VCaP (cell line): ENCODE measurements at regions not wholly inside any gene's neighbourhood (a gene's known extent, or its start where the extent isn't known, plus 50 kb on each side); places are given as distances from the start of the nearest gene placed in this dataset.

Experiments
- H3K27ac ChIP-seq: fragments of 450-650 bp; 2 replicates; pipeline ENCODE4 v1.5.1; 2017
- TF ChIP-seq, protein P1 (sequence below): fragments of 450-650 bp; conservative IDR thresholded peaks from 2 replicates; pipeline ENCODE4 v1.5.1; 2017; ENCODE audit warnings: mild to moderate bottlenecking, moderate library complexity

DNA sequence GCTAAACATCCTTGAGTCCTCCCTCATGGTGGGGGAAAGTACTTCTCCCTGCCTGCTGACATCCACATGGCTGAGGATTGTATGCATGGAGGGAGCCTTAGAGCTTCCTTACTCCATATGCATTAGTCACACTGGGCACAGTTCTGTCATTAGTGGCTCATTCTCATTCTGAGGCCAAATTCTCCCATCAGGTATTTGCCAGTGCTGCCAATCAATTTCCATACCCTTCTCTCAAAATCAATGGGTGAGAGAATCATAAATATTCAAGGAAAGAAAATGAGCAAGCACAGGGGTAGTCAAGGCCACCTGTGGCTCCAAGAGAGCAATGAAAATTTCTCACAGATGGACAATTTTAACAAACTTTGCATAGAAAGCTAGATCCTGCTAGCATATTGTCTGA, 422.6 kb upstream of the SETBP1 start:
- H3K27ac ChIP-seq, result no peak overlapping the region
- TF ChIP-seq, protein P1, sequence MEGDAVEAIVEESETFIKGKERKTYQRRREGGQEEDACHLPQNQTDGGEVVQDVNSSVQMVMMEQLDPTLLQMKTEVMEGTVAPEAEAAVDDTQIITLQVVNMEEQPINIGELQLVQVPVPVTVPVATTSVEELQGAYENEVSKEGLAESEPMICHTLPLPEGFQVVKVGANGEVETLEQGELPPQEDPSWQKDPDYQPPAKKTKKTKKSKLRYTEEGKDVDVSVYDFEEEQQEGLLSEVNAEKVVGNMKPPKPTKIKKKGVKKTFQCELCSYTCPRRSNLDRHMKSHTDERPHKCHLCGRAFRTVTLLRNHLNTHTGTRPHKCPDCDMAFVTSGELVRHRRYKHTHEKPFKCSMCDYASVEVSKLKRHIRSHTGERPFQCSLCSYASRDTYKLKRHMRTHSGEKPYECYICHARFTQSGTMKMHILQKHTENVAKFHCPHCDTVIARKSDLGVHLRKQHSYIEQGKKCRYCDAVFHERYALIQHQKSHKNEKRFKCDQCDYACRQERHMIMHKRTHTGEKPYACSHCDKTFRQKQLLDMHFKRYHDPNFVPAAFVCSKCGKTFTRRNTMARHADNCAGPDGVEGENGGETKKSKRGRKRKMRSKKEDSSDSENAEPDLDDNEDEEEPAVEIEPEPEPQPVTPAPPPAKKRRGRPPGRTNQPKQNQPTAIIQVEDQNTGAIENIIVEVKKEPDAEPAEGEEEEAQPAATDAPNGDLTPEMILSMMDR, result no peak

DNA sequence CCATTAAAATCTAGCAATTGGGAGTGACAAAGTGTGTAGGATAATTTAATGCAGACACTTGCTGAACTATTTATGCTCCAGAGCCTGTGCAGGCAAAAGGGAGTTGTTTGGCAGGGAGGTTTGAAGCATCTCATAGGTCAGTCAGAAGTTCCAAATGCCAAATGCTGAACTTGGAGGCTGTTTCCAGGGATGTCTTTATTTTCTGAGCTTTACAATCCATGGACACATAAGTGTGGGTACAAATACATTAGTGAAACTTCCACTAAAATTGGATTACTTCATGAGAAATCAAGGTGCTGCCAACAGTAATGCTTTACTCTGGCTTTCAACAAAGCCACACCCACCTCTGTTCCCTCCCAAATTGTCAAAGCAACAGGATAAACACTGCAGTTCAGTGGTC, 422.1 kb upstream of the SETBP1 start:
- H3K27ac ChIP-seq, result no peak overlapping the region
- TF ChIP-seq, protein P1, result no peak

DNA sequence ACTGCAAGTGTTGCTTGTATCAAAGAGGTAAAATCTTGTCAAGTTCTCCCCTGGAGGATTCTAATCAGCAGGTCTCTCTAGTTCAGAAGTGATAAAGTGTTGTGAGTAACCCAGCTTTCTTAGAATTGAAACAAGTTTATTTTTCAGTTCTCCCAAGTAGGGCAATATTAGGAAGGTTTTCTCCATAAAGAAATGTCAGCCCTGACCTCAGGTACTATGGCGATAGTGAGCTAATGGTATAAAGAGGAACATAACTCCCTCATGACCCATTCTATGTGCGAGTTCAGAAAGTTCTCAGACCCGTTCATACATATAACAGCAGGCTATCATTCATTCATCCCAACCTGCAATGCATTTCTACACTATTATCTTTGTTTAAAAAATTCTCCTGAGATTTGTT, 421.1 kb upstream of the SETBP1 start:
- no peak overlapping the region for H3K27ac ChIP-seq
- TF ChIP-seq, protein P1, result no peak

DNA sequence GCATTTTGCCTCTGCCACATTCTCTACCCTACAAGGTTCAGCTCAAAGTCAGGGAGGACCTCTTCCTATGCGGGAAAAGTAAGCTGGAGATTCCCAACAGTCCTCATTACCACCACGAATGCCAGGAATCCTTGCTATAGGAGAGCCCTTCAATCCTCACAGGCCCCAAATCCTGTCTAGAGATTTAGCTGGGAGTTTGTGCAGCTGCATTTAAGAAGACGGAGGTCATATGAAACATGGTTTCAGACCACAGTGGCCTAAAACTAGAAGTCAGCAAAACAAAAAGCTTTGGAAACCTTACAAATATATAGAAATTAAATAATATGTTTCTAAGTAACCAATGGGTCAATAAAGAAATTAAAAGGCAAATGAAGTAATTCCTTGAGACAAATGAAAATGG, 415.3 kb upstream of the SETBP1 start:
- H3K27ac ChIP-seq, result no peak overlapping the region
- TF ChIP-seq, protein P1, result no peak

DNA sequence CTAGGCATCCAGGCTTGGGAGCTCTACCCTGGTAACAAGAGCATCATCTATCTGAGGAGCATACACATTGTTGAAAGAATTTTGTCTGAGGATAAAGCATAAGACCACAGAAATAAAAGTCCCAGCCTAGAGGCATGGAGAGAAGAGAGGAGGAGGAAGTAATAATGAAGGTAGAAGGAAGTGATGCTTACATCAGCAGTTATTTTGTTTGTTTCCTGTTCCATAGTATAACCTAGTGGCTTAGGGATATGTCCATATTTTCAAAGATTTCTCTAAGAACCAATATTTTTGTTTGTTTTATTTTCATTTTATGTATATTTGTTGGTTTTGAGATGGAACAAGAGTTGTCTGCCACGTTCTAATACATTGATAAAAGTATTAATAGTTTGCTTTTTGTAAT, 407.4 kb upstream of the SETBP1 start:
- no peak overlapping the region for H3K27ac ChIP-seq
- TF ChIP-seq, protein P1, result no peak

DNA sequence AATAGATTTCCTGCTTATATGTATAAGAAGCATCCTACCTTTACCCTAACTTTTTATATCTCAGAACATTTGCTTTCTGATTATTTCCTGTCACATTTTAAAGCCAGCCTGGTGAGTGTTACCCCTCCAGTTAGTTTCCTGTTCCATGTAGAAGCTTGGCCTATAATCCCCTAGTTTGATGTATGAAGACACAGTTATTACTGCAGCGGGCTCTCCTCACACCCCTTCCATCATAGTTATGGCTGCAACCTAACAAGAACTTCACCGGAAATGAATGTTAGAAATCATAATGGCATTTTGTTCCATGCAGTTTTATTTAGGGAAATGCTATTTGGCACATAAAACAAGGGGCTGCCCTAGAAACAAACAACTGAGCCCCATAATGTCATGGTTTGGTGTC, 400.2 kb upstream of the SETBP1 start:
- H3K27ac ChIP-seq, result no peak overlapping the region
- TF ChIP-seq, protein P1, result no peak

DNA sequence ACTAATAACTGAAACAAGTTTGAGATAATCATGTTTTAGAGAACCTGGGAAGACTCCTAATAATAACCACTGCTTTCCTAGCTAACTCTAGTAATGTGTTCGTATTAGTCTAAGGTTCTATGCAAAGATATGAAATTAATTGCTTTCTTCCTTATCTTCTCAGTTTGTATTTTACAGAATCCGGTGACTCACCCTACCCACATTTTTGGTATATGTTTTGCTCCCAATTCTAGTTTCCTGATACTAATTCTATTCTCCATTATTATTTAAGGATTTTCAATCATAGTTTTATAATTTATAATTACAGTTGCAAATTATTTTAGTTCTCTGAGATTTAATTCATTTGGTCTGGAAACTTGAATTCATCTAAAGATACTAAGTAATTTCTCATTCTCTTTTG, 394.6 kb upstream of the SETBP1 start:
- TF ChIP-seq, protein P1, result no peak
- no peak overlapping the region for H3K27ac ChIP-seq
